ENCODE measurements at regions not wholly inside any gene's neighbourhood (a gene's known extent, or its start where the extent isn't known, plus 50 kb on each side); places are given as distances from the start of the nearest gene placed in this dataset.

DNA sequence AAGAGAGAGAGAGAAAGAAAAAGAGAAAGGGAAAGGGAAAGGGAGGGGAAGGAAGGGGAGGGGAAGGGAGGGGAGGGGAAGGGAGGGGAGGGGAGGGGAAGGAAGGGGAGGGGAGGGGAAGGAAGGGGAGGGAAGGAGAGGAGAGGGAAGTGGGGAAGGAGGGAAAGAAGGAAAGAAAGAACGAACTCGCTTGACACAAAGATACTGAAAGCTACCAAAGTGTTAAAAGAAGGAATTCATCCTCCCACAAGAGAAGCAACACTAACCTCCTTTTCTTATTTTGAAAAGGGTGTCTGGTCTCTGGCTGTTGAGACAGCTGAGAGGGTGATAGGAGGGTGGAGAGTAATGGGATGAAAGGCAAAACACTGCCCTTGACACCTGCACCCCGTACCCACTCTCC is 172.6 kb downstream of the SHANK2 start (continued):
- TF ChIP-seq CREB1 (IDR thresholded peaks at IDR 0.05) = no peak
- no peak for TF ChIP-seq SP2 (IDR thresholded peaks at IDR 0.05; ENCODE audit: low read length)
- TF ChIP-seq SRF (IDR thresholded peaks at IDR 0.05; ENCODE audit: low read depth, low read length) = no peak
- TF ChIP-seq TAF1 (IDR thresholded peaks at IDR 0.05; ENCODE audit: low read depth, low read length) = no peak
- no peak for TF ChIP-seq CBX5 (IDR thresholded peaks at IDR 0.05; ENCODE audit: low read depth, low read length)
- no peak for TF ChIP-seq SIX5 (IDR thresholded peaks at IDR 0.05; ENCODE audit: low read depth, low read length)
- no peak for TF ChIP-seq JUN (IDR thresholded peaks at IDR 0.05; ENCODE audit: low read depth, low read length)
- no peak for TF ChIP-seq POLR2AphosphoS5 (IDR thresholded peaks at IDR 0.05; ENCODE audit: low read depth, low read length)
- TF ChIP-seq EGR1 (IDR thresholded peaks at IDR 0.05; ENCODE audit: borderline replicate concordance, low read depth, low read length) = no peak

Measured in H1 (cell line).